Caki2 (cell line): ENCODE measurements at regions not wholly inside any gene's neighbourhood (a gene's known extent, or its start where the extent isn't known, plus 50 kb on each side); places are given as distances from the start of the nearest gene placed in this dataset.

Source experiments
- DNase-seq: peaks from one replicate; pipeline ENCODE4 v3.0.0-alpha.2; 2015; ENCODE audit warnings: low read depth
- in situ Hi-C: cut with HindIII; loops from 2 replicates; pipeline ENCODE4 v1.10.0; 2016; ENCODE audit warnings: low sequenced_read_pairs, low pct_unique_long_range_greater_than_20kb, mixed read lengths

DNA sequence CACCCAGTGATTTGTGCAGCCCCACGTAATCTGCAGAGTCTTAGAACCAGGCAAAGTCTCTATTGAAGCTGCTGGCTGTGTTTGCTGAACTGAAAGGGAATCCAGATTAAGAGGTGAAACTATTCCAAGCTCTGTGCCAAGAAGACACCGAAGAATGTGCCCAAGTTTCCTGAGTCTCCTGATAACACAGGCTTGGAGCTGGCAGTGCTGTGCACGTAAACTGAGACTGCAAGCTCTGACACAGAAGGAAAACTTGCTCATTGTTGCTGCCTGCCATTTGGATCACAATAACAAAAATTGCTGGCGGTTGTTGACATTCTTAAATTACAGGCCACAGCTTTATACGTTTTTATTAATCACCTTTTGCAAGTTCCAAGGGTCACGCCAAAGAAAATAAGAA, 60.2 kb upstream of the VCX3B start:
- DNase-seq = no peak
- in situ Hi-C loops = no loop called here

DNA sequence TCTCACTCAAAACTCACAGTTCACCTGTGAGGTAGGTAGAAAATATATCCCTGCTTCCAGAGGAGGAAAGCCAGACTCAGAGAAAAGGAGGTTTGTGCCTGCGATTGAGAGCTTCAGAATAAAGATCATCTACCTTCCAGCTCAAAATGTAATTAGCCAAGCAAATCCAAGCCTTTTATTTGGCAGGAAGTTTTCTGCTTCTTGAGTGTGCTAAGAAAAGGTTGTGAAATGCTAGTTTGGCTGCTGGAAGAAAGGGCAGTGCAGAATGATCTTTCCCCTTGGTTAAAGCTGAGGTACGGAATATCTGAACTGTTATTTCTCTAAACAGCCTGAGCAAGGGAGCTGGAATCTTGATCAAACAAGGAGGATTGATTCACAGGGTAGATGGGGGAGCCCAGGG, 59.7 kb upstream of the VCX3B start:
- in situ Hi-C loops = no loop called here
- no peak for DNase-seq

GRCh38 chrX:8405631-8406030, 59.0 kb upstream of the VCX3B start:
- in situ Hi-C loops = no loop called here
- no peak for DNase-seq

DNA sequence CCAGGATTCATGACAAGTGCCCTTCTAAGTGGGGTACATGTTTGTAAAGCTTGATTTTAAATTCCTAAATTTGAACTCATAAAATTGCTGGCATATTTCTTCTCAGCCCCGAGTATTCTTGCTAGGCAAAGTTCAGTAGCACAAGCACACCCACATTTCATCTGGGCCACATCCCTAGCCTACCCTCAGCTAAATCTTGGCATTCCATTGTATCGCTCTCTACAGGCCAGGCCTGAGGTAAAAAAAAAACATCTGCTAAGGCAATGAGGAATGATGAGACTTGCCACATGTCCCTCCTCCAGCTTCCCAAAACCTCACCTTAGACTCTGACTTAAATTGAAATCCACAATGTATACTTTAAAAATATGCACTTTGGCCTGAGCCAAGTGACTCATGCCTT, 51.4 kb upstream of the VCX3B start:
- no peak for DNase-seq
- in situ Hi-C loops = no loop called here
